H1 (cell line): ENCODE measurements at regions not wholly inside any gene's neighbourhood (a gene's known extent, or its start where the extent isn't known, plus 50 kb on each side); places are given as distances from the start of the nearest gene placed in this dataset.

ENCODE experiments used
- CTCF ChIA-PET: fragments of 300-600 bp; sonication (Branson Sonifier 250); formaldehyde crosslinking; loops from one replicate; lab custom pipeline; 2021; ENCODE audit not compliant: partially characterized antibody; lab: Charles Lee
- POLR2A ChIA-PET: fragments of 300-600 bp; sonication (Branson Sonifier 250); formaldehyde crosslinking; loops from one replicate; lab custom pipeline; 2021; ENCODE audit warnings: inconsistent platforms; ENCODE audit not compliant: partially characterized antibody; lab: Charles Lee
- DNase-seq, 2 experiments: peaks; one replicate each; pipeline versions ENCODE4 v3.0.0 to v3.0.0-alpha.2; 2010 to 2022; ENCODE audit warnings: low spot score in 2 of 2, low read depth in 1 of 2, mixed read lengths in 1 of 2
- FAIRE-seq: peaks from 2 replicates; lab custom pipeline; 2011; peaks lifted over from hg19 to GRCh38; lab: Jason Lieb, UNC
- H2AFZ ChIP-seq: 2 replicates; pipeline ENCODE4 v1.8.1; 2012; ENCODE audit warnings: low read length, inconsistent platforms
- H2AK5ac ChIP-seq: 2 replicates; pipeline ENCODE4 v1.6.1; 2013; ENCODE audit warnings: low read depth, low read length
- H2BK120ac ChIP-seq: replicated peaks from 2 replicates; pipeline ENCODE3; 2013; ENCODE audit warnings: low read depth, low read length, inconsistent platforms
- H2BK12ac ChIP-seq: 2 replicates; pipeline ENCODE4 v1.6.1; 2013; ENCODE audit warnings: low read depth, low read length
- H2BK15ac ChIP-seq: 2 replicates; pipeline ENCODE4 v1.6.1; 2013; ENCODE audit warnings: low read length
- H2BK20ac ChIP-seq: 2 replicates; pipeline ENCODE4 v1.6.1; 2013; ENCODE audit warnings: low read length
- H2BK5ac ChIP-seq: 2 replicates; pipeline ENCODE4 v1.6.1; 2013; ENCODE audit warnings: low read depth, low read length
- H3K14ac ChIP-seq: 2 replicates; pipeline ENCODE4 v1.6.1; 2013; ENCODE audit warnings: inconsistent platforms; ENCODE audit not compliant: insufficient read length
- H3K18ac ChIP-seq: 2 replicates; pipeline ENCODE4 v1.6.1; 2013; ENCODE audit warnings: low read length; ENCODE audit errors: extremely low read depth
- H3K23ac ChIP-seq: 2 replicates; pipeline ENCODE4 v1.6.1; 2013; ENCODE audit warnings: inconsistent platforms; ENCODE audit not compliant: insufficient read length
- H3K23me2 ChIP-seq: 2 replicates; pipeline ENCODE4 v1.6.1; 2013; ENCODE audit warnings: low read depth, low read length
- H3K27ac ChIP-seq: 2 replicates; pipeline ENCODE4 v1.6.1; 2011; ENCODE audit warnings: low read depth, low read length, inconsistent platforms
- H3K27me3 ChIP-seq, 4 experiments: replicated peaks in 1 of 4; 1 replicate in 1 of 4; 2 replicates in 3 of 4; pipeline versions ENCODE4 v1.6.1 to v1.8.1; 2011 to 2013; ENCODE audit warnings: low read length in 3 of 4, mild to moderate bottlenecking in 3 of 4, inconsistent platforms in 2 of 4, mixed read lengths in 2 of 4, moderate library complexity in 1 of 4; ENCODE audit not compliant: control insufficient read depth in 3 of 4, insufficient read depth in 3 of 4; ENCODE audit errors: extremely low read depth in 1 of 4
- H3K36me3 ChIP-seq, 4 experiments: 2 replicates each; pipeline versions ENCODE4 v1.6.1 to v1.8.1; 2011 to 2013; ENCODE audit warnings: mild to moderate bottlenecking in 4 of 4, low read length in 3 of 4, moderate library complexity in 2 of 4, control low read depth in 1 of 4, inconsistent platforms in 1 of 4; ENCODE audit not compliant: insufficient read depth in 4 of 4, control insufficient read depth in 2 of 4
- H3K4ac ChIP-seq: replicated peaks from 2 replicates; pipeline ENCODE3; 2013; ENCODE audit warnings: low read length, low read depth, mixed read lengths, inconsistent platforms; ENCODE audit not compliant: insufficient read length
- H3K4me1 ChIP-seq, 4 experiments: replicated peaks in 1 of 4; 1 replicate in 1 of 4; 2 replicates in 3 of 4; pipeline versions ENCODE4 v1.6.1 to v1.8.1; 2011 to 2013; ENCODE audit warnings: low read length in 3 of 4, inconsistent platforms in 2 of 4, mixed read lengths in 1 of 4; ENCODE audit not compliant: insufficient read depth in 4 of 4, control insufficient read depth in 3 of 4
- H3K4me2 ChIP-seq, 2 experiments: 2 replicates each; pipeline versions ENCODE4 v1.6.1 to v1.8.1; 2011 to 2013; ENCODE audit warnings: low read depth in 2 of 2, low read length in 2 of 2, control low read depth in 1 of 2, inconsistent platforms in 1 of 2, mild to moderate bottlenecking in 1 of 2; ENCODE audit not compliant: insufficient read depth in 1 of 2
- H3K4me3 ChIP-seq, 4 experiments: fragments of 200-600, 300-600 bp in 1 of 4; sonication (generic), shearing (Covaris generic), sonication (Bioruptor Twin) in 1 of 4; 2 replicates each; pipeline versions ENCODE4 v1.5.1 to v1.8.1; 2011 to 2016; ENCODE audit warnings: low read length in 4 of 4, low read depth in 3 of 4, control low read depth in 2 of 4, inconsistent platforms in 2 of 4, mild to moderate bottlenecking in 2 of 4, mixed read lengths in 1 of 4, moderate library complexity in 1 of 4; ENCODE audit not compliant: insufficient read depth in 2 of 4; ENCODE audit errors: extremely low read depth in 1 of 4
- H3K56ac ChIP-seq: replicated peaks from 2 replicates; pipeline ENCODE3; 2013; ENCODE audit warnings: low read depth, mild to moderate bottlenecking, mixed read lengths, low read length, inconsistent platforms; ENCODE audit not compliant: insufficient read length
- H3K79me1 ChIP-seq: 2 replicates; pipeline ENCODE4 v1.6.1; 2013; ENCODE audit warnings: low read depth, low read length, control low read depth
- H3K79me2 ChIP-seq, 2 experiments: 2 replicates each; pipeline versions ENCODE4 v1.6.1 to v1.8.1; 2012 to 2013; ENCODE audit warnings: low read length in 2 of 2, mild to moderate bottlenecking in 2 of 2, inconsistent platforms in 1 of 2; ENCODE audit not compliant: insufficient read depth in 2 of 2, control insufficient read depth in 1 of 2
- H3K9ac ChIP-seq, 4 experiments: replicated peaks in 1 of 4; 1 replicate in 1 of 4; 2 replicates in 3 of 4; pipeline versions ENCODE4 v1.6.1 to v1.8.1; 2011 to 2013; ENCODE audit warnings: low read depth in 3 of 4, low read length in 3 of 4, control low read depth in 2 of 4, mild to moderate bottlenecking in 2 of 4, moderate library complexity in 2 of 4, inconsistent platforms in 1 of 4; ENCODE audit errors: extremely low read depth in 1 of 4
- H3K9me3 ChIP-seq, 2 experiments: 2 replicates each; pipeline versions ENCODE4 v1.6.1 to v1.8.1; 2012 to 2013; ENCODE audit warnings: mild to moderate bottlenecking in 2 of 2, moderate library complexity in 2 of 2, control low read depth in 1 of 2, inconsistent platforms in 1 of 2, low read depth in 1 of 2, low read length in 1 of 2, mixed read lengths in 1 of 2; ENCODE audit not compliant: insufficient read depth in 2 of 2
- H4K20me1 ChIP-seq, 2 experiments: replicated peaks in 1 of 2; 2 replicates each; pipeline versions ENCODE3 to v1.8.1; 2011 to 2013; ENCODE audit warnings: inconsistent platforms in 2 of 2, low read length in 2 of 2, mild to moderate bottlenecking in 1 of 2; ENCODE audit not compliant: insufficient read depth in 2 of 2, control insufficient read depth in 1 of 2
- H4K5ac ChIP-seq: 2 replicates; pipeline ENCODE4 v1.6.1; 2013; ENCODE audit warnings: low read length, low read depth, mixed read lengths, inconsistent platforms; ENCODE audit not compliant: insufficient read length
- H4K8ac ChIP-seq: 2 replicates; pipeline ENCODE4 v1.8.0; 2013; ENCODE audit warnings: mild to moderate bottlenecking, moderate library complexity, low read length, inconsistent platforms; ENCODE audit not compliant: insufficient read depth; ENCODE audit errors: extremely low read depth
- H4K91ac ChIP-seq: replicated peaks from 2 replicates; pipeline ENCODE3; 2013; ENCODE audit warnings: low read length, mixed read lengths, inconsistent platforms; ENCODE audit not compliant: insufficient read length
- ASH2L ChIP-seq: fragments of 200-600, 300-600 bp; sonication (generic); IDR thresholded peaks from one replicate; pipeline ENCODE4 v1.7.1; 2017; ENCODE audit warnings: low read length
- CHD1 ChIP-seq: IDR thresholded peaks from 2 replicates; pipeline ENCODE4 v1.6.1; 2012; ENCODE audit warnings: low read depth, low read length, improper control_type of control experiment
- HDAC6 ChIP-seq: IDR thresholded peaks from one replicate; pipeline ENCODE4 v1.7.1; 2012; ENCODE audit warnings: low read depth, mild to moderate bottlenecking, inconsistent platforms, low read length, moderate library complexity
- NRF1 ChIP-seq: IDR thresholded peaks from 2 replicates; pipeline ENCODE4 v1.6.1; 2011; ENCODE audit warnings: mild to moderate bottlenecking, low read depth, low read length, improper control_type of control experiment
- POLR2A ChIP-seq, 2 experiments: IDR thresholded peaks; 1 replicate in 1 of 2; 2 replicates in 1 of 2; pipeline ENCODE4 v1.6.1; 2011; ENCODE audit warnings: low read depth in 2 of 2, low read length in 2 of 2, mild to moderate bottlenecking in 2 of 2; ENCODE audit errors: control extremely low read depth in 1 of 2
- RNF2 ChIP-seq: fragments of 200-900, 300-1000 bp; sonication (generic); IDR thresholded peaks from 2 replicates; pipeline ENCODE4 v1.7.1; 2016; ENCODE audit warnings: borderline replicate concordance, low read depth, mild to moderate bottlenecking, antibody characterized with exemption, low read length; ENCODE audit not compliant: poor library complexity, severe bottlenecking; ENCODE audit errors: missing control alignments
- RXRA ChIP-seq: IDR thresholded peaks from 2 replicates; pipeline ENCODE4 v1.6.1; 2011; ENCODE audit warnings: low read depth, mild to moderate bottlenecking, low read length, moderate library complexity; ENCODE audit not compliant: insufficient read depth
- SIRT6 ChIP-seq: IDR thresholded peaks from one replicate; pipeline ENCODE4 v1.7.1; 2012; ENCODE audit warnings: low read length, inconsistent platforms
- SP4 ChIP-seq: IDR thresholded peaks from 2 replicates; pipeline ENCODE4 v1.6.1; 2012; ENCODE audit warnings: low read length, inconsistent platforms
- TAF7 ChIP-seq: optimal IDR thresholded peaks from 2 replicates; pipeline ENCODE3; 2011; ENCODE audit warnings: low read depth, mild to moderate bottlenecking, inconsistent platforms, low read length, moderate library complexity, borderline replicate concordance
- WGBS, 2 experiments: shearing (Covaris generic) in 1 of 2; methylation state at CpG; one replicate each; pipeline versions ENCODE4 v1.1.6 to v1.1.7; 2013 to 2015; ENCODE audit warnings: low lambda C conversion rate in 2 of 2, mixed read lengths in 2 of 2, inconsistent platforms in 1 of 2, low coverage in 1 of 2, missing lambda C conversion rate in 1 of 2; ENCODE audit not compliant: insufficient replicate concordance in 2 of 2, insufficient coverage in 1 of 2, insufficient read length in 1 of 2; ENCODE audit errors: extremely low coverage in 1 of 2, missing lambda C conversion rate in 1 of 2; 5-methylcytosine and 5-hydroxymethylcytosine counted together

DNA sequence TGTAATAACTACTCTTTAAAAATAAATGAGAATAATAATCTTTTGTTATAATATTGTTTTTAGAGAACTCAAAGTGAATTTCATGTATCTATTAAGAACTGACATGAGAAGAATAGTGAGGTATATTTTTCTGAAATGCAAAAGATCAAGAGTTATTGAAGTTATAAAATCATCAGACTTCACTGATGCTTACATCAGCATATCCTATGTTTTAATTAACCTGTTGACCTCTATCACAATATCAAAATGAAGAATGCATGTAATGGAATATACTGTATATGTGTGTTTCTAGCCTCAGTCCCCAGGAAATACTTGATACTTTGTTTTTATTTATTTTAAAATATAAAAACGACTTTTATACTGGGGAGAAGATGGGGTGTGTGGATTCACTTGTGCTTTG, 533.1 kb downstream of the KCTD16 start:
- Histone ChIP-seq H3K4ac (no peak overlapping the region), H3K9ac (no peak overlapping the region), H3K9me3 (no peaks in the 10 kb centered on the region), H2AK5ac (no peak overlapping the region), H2BK120ac (no peak overlapping the region), H4K5ac (no peak overlapping the region), H4K20me1 (no peaks in the 10 kb centered on the region), H2BK15ac (no peak overlapping the region), H4K8ac (no peak overlapping the region), H3K27me3 (no peaks in the 10 kb centered on the region), H2AFZ (no peak overlapping the region), H2BK12ac (no peak overlapping the region), H3K18ac (no peak overlapping the region), H3K4me2 (no peak overlapping the region), H3K4me1 (peaks cover 0 to 2% (median 0%) of the 10 kb centered on the region in 4 experiments; a peak in 1 of 7 replicates), H3K14ac (no peak overlapping the region), H3K23ac (no peak overlapping the region), H2BK5ac (no peak overlapping the region), H3K79me2 (no peaks in the 10 kb centered on the region), H3K36me3 (no peaks in the 10 kb centered on the region), H3K56ac (no peak overlapping the region), H3K23me2 (no peaks in the 10 kb centered on the region), H3K4me3 (no peak overlapping the region), H3K27ac (no peak overlapping the region), H4K91ac (no peak overlapping the region), H3K79me1 (no peaks in the 10 kb centered on the region), H2BK20ac (no peak overlapping the region)
- DNase-seq (no peak), FAIRE-seq (no peak)
- 88% methylated on average over 1 of the region's 1 CpG; no CpG with 5 or more reads in 1 of the 2 experiments for whole genome bisulfite sequencing, 2 experiments
- POLR2A ChIA-PET: no interaction called here
- CTCF ChIA-PET: no interaction called here
- no peak for TF ChIP-seq SP4
- no peak for TF ChIP-seq HDAC6
- no peak for TF ChIP-seq RNF2
- TF ChIP-seq CHD1: no peak
- TF ChIP-seq NRF1: no peak
- TF ChIP-seq RXRA: no peak
- TF ChIP-seq ASH2L: no peak
- no peak for TF ChIP-seq TAF7
- no peak for TF ChIP-seq SIRT6
- TF ChIP-seq POLR2A (IDR thresholded peaks at IDR 0.05; ENCODE audit: control extremely low read depth in 1 of 2, low read depth in 2 of 2, low read length in 2 of 2): no peak
